Right renal cortex interstitium (tissue), 3 donors: ENCODE measurements at regions not wholly inside any gene's neighbourhood (a gene's known extent, or its start where the extent isn't known, plus 50 kb on each side); places are given as distances from the start of the nearest gene placed in this dataset.
"Not testable (repeated sequence)": the region's sequence is repeated elsewhere in the genome, so short reads cannot be mapped to it uniquely, and the experiment has no call there.

ENCODE experiments used
- DNase-seq, 3 donors: peaks; one replicate each; pipeline ENCODE4 v3.0.0-alpha.2; 2013; ENCODE audit warnings: low read depth in 3 of 3, low spot score in 2 of 3

- DNase-seq = no peak
These were observed 207.0 kb downstream of the CSNK1G3 start for GRCh38 chr5:123719004-123719403.

GRCh38 chr5:123718238-123718637 is 206.3 kb downstream of the CSNK1G3 start:
- no peak for DNase-seq

DNA sequence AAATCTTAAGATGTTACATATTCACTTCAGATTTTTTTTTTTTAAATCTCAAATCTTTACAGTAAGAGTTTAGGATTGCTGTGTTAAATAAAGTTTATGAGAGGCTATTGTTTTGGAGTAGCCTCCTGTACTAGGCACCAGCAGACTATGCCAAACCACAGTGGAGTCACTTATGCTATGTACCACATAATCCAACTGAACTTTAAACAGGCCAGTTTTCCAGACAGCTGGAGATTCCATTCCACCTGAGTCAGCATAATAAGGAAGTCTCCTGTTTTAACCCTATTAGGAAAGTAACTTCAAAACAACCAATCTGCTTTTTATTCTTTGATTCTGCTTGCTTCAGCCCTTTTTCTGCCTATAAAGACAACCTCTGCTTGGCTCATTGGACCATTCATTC is 205.2 kb downstream of the CSNK1G3 start:
- no peak for DNase-seq

DNA sequence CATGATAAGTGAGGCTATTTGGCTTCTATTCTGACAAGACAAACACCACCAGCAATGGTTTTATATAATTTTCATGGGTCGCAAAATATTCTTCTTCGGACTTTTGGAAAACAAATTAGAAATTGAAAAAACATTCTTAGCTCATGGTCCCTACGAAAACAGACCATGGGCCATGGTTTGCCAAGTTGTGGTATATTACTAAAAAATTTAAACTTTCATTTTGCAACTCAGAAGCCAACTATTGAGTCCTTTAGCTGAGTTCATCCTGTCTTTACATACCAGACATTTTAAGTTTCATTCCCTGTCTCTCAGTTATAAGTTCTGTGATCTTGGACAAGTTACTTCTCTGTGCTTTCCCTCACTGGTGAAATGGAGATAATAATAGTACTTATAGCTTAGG is 198.1 kb downstream of the CSNK1G3 start:
- no peak for DNase-seq

GRCh38 chr5:123709422-123709821 is 197.4 kb downstream of the CSNK1G3 start:
- DNase-seq = no peak

DNA sequence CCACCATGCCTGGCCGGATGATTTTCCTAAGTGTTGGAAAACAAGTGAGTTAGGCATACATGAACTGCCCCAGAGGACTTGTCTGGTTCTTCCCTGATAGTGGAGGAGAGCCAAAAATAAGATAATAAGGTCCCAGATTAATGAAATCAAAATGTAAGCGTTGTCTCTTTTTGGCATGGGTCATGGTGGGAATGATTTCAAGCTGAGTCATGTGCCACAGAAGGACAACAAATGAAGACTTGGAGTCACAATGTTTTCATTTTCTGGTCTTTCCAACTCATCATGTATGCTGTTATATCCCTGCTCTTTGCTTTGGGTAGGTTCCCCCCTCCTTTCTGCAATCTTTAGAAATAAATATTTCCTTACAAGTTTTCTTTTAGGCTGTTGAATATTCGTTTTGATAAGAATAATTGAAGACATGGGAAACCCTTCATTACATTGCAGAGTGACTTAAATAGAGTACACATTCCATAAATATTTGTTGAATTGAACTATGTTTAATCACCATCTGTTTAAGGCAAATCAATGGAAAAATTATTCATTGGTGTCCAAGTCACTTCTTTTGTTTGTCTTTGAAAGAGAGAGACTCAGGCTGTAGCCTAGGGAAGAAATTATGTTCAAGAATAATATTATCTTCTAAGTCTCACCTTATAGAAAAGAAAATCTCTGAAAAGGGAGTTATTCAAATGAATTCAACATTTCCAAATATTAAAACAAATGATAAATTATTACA is 196.3 kb downstream of the CSNK1G3 start:
- no peak for DNase-seq

DNA sequence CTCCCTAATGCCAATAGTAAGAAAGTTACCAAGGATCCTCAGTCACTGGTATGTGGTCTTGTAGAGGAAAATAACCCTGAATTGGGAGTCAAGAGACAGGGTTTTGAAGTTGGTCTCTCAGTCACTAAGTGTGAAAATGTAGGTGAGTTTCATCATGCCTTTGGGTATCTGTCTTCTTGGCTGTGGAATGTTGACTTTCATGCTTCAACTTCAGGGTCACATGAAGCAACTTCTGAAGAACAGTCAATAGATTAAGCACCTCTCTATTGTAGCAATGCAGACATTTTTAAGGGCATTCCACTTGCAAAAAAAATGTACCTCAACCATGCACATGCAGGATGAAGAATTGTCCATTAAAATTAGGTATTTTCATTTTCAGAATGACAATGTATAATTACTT is 194.6 kb downstream of the CSNK1G3 start:
- no peak for DNase-seq

DNA sequence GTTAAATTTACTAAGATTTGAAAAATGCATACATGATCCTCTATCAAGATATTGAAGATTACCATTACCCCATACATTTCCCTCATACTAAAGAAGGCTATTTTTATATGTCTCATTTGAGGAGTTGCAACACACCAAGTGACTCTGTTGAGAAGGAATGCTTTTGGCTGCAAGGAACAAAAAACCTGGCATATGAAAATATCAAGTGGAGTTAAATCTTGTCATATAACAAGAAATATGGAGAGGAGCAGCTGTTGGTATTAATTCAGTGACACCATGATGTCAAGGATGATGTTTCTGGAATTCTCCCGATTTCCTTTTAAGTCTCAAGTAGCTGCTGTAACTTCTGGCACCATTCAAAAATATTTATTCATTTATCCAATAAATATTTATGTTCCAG is 193.8 kb downstream of the CSNK1G3 start:
- DNase-seq = no peak

GRCh38 chr5:123701511-123702200 is 189.7 kb downstream of the CSNK1G3 start:
- DNase-seq = no peak

DNA sequence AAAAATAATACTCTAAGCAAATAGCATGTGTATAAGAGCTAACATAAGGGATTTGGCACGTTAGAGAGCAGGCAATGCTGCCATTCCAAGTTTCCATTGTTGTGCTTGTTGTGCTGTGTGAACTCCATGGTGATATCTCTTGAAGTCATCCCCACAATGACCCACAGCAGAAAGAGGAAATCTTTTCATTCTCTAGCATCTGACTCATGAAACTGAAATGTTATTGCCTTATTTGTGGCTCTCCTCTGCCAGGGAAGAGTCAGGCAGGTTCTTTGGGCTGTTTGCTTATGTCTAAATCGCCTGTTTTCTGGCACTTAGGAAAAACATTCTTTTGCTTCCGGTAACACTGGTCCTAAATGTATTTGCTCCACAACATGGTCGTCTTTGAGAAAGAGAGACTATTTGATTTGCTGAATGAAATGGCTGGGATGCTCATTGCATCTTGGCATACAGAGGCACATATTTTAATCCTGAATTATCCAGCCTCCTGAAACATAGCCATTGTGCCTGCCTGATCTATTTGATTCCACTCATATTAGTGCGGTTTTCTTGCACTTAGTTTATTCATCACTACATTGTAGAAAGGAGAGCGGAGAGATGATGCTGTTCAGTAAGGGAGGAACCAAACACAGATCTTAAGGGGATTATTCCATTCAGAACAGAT is 188.8 kb downstream of the CSNK1G3 start:
- DNase-seq = no peak

- no peak for DNase-seq
These were observed 187.6 kb downstream of the CSNK1G3 start for GRCh38 chr5:123699571-123699970.

GRCh38 chr5:123698937-123699336 is 187.0 kb downstream of the CSNK1G3 start:
- DNase-seq = not testable (repeated sequence)

GRCh38 chr5:123696921-123697341 is 185.0 kb downstream of the CSNK1G3 start:
- DNase-seq = no peak

GRCh38 chr5:123690821-123691220 is 178.8 kb downstream of the CSNK1G3 start:
- no peak for DNase-seq

DNA sequence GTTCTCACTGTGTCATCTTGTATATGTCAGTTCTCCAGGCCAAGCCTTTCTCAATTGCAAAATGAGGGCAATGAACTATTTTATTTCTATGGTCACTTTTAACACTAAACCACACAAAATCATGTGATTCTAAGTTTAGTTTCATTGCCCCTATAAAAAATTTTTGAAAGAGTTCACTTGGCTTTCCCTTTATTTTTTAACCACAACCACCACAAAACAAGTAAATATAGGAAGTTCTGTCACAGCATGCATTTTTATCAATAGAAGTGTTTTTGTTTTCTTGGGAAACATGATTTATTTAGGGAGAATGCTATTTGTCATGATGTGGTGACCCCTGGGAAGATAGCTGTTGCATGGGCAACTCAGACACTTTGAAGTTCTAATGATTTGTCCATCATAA is 169.1 kb downstream of the CSNK1G3 start:
- no peak for DNase-seq

DNA sequence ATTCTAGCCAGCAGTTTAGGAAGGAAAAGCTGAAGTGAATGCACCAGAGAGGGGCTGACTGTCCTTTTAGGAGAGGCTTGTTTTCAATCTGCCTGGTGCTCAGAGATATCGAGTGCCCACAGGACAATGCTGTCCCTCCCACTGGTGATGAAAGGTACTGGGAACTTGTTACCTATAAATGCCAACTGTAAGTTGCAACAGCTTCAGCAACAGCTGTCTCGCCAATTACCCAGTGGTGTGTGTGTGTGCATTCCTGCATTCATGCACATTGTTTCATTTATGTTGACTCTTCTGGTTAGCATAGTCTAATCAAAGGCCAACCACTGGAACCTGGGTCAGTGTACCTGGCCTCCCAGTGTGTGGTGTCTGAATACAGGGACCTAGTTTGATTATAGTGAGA is 161.1 kb downstream of the CSNK1G3 start:
- peak in 1 of 3 donors; percentile 8 for DNase-seq

DNA sequence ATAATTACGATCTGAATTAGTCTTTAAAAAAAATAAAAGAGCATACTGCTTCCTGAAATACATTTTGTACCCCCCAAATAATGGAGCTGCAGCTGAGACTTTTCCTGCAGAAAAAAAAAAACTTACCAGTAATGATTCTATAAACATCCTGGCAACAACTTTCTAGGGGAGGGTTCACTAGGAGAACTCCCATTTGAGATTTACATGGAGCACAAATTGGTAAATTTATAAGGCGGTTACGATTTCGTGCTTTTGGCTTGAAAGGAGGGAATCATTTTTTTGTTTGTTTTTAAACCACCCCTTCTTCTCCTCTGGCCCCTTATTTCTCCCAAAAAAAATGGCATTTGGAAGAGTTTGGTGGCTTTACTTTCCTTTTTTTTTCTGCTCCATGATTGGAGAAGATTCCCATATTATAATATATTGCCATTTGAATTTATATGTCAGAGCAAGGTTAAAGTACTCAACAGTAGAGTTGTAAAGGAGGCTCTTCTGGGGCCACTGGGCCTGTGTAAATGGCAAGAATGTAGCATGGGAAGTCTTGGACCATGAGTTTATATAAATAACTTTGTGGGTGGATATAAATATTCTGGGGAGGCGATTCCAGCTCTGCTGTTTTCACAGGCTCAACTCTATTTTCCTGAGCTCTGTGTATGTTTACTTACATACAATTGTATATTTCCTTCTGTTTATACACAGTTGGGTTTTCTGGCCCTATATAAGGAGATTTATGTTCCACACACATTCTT is 159.9 kb downstream of the CSNK1G3 start:
- DNase-seq = peak in 1 of 3 donors; percentile 4

DNA sequence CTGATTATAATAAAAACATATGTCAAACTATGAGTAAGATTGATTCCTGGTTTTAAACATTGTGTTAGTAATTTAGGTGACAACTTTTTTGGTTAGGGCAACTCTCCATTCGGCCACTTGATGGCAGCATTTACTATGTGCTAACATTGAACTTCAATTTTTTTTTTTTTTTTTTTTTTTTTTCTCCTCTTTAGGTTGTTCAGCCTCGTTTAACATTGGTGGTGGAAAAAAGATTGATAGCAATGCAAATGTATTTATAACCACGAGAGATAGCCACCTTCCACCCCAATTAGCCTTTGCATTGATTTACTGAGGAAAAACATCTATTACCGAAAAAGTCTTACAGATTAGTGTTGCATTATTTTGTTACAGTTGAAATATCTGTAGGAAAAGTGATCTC is 159.1 kb downstream of the CSNK1G3 start:
- peak; percentile 44 to 77 (median 56) for DNase-seq
